ENCODE measurements at regions not wholly inside any gene's neighbourhood (a gene's known extent, or its start where the extent isn't known, plus 50 kb on each side); places are given as distances from the start of the nearest gene placed in this dataset.

- intact Hi-C loops (cut with DNase I; ENCODE audit: low total_unique reads), result no loop called here
- no peak overlapping the region for H3K27ac ChIP-seq
- DNase-seq, result no peak
- H3K4me3 ChIP-seq, result no peak overlapping the region
- H3K4me1 ChIP-seq, result no peaks in the 10 kb centered on the region
- H3K9me3 ChIP-seq, result no peaks in the 10 kb centered on the region
- H3K27me3 ChIP-seq, result no peaks in the 10 kb centered on the region
- TF ChIP-seq EP300 (IDR thresholded peaks at IDR 0.05) (no peak), POLR2AphosphoS5 (IDR thresholded peaks at IDR 0.05) (no peak), CTCF (IDR thresholded peaks at IDR 0.05) (no peak), POLR2A (IDR thresholded peaks at IDR 0.05) (no peak)
- no peaks in the 10 kb centered on the region for H3K36me3 ChIP-seq
These were observed 269.8 kb downstream of the HACE1 start for GRCh38 chr6:104589940-104590339.

GRCh38 chr6:104585646-104586045, 274.1 kb downstream of the HACE1 start:
- intact Hi-C loops (cut with DNase I; ENCODE audit: low total_unique reads), result no loop called here
- Histone ChIP-seq H3K4me3 (no peak overlapping the region), H3K4me1 (no peaks in the 10 kb centered on the region), H3K9me3 (no peaks in the 10 kb centered on the region), H3K36me3 (no peaks in the 10 kb centered on the region), H3K27me3 (no peaks in the 10 kb centered on the region), H3K27ac (no peak overlapping the region)
- no peak for DNase-seq
- TF ChIP-seq POLR2AphosphoS5 (IDR thresholded peaks at IDR 0.05), result no peak
- TF ChIP-seq EP300 (IDR thresholded peaks at IDR 0.05), result no peak
- no peak for TF ChIP-seq CTCF (IDR thresholded peaks at IDR 0.05)
- TF ChIP-seq POLR2A (IDR thresholded peaks at IDR 0.05), result no peak
- WGBS, 5 donors, result 52 to 59% (median 53%) methylated on average over 2 of the region's 2 CpGs

- no peaks in the 10 kb centered on the region for H3K36me3 ChIP-seq
- H3K27ac ChIP-seq, result no peak overlapping the region
- DNase-seq, result no peak
- no peaks in the 10 kb centered on the region for H3K4me1 ChIP-seq
- no peak overlapping the region for H3K4me3 ChIP-seq
- intact Hi-C loops (cut with DNase I; ENCODE audit: low total_unique reads), result no loop called here
- no peaks in the 10 kb centered on the region for H3K9me3 ChIP-seq
- TF ChIP-seq POLR2A (IDR thresholded peaks at IDR 0.05) (no peak), EP300 (IDR thresholded peaks at IDR 0.05) (no peak), CTCF (IDR thresholded peaks at IDR 0.05) (no peak), POLR2AphosphoS5 (IDR thresholded peaks at IDR 0.05) (no peak)
- no peaks in the 10 kb centered on the region for H3K27me3 ChIP-seq
These were observed 279.3 kb downstream of the HACE1 start for GRCh38 chr6:104580452-104580851.

- H3K36me3 ChIP-seq, result no peaks in the 10 kb centered on the region
- no peak overlapping the region for H3K27ac ChIP-seq
- no peaks in the 10 kb centered on the region for H3K4me1 ChIP-seq
- DNase-seq, result no peak
- intact Hi-C loops (cut with DNase I; ENCODE audit: low total_unique reads), result no loop called here
- no peaks in the 10 kb centered on the region for H3K9me3 ChIP-seq
- WGBS, 5 donors, result 68 to 80% (median 73%) methylated on average over 5 of the region's 5 CpGs
- TF ChIP-seq EP300 (IDR thresholded peaks at IDR 0.05), result no peak
- TF ChIP-seq CTCF (IDR thresholded peaks at IDR 0.05), result no peak
- no peak for TF ChIP-seq POLR2AphosphoS5 (IDR thresholded peaks at IDR 0.05)
- no peak for TF ChIP-seq POLR2A (IDR thresholded peaks at IDR 0.05)
- H3K27me3 ChIP-seq, result no peaks in the 10 kb centered on the region
- no peak overlapping the region for H3K4me3 ChIP-seq
These were observed 280.3 kb downstream of the HACE1 start for GRCh38 chr6:104579310-104579863.
